Keratinocyte (primary cell): ENCODE measurements at regions not wholly inside any gene's neighbourhood (a gene's known extent, or its start where the extent isn't known, plus 50 kb on each side); places are given as distances from the start of the nearest gene placed in this dataset.

Experiments used
- DNase-seq: peaks from one replicate; pipeline ENCODE4 v3.0.0-alpha.2; 2011; ENCODE audit warnings: low read depth, missing footprints, low spot score
- FAIRE-seq: peaks from 2 replicates; lab custom pipeline; 2011; peaks lifted over from hg19 to GRCh38; lab: Jason Lieb, UNC
- H2AFZ ChIP-seq: 2 replicates; pipeline ENCODE4 v1.6.0; 2012; ENCODE audit warnings: low read length, control low read depth, inconsistent platforms; ENCODE audit not compliant: control insufficient read depth
- H3K27ac ChIP-seq: 2 replicates; pipeline ENCODE4 v1.5.1; 2011; ENCODE audit warnings: low read length; ENCODE audit not compliant: control insufficient read depth, insufficient read depth
- H3K27me3 ChIP-seq: 3 replicates; pipeline ENCODE4 v1.6.0; 2011; ENCODE audit warnings: low read length; ENCODE audit not compliant: control insufficient read depth, insufficient read depth; ENCODE audit errors: extremely low read depth
- H3K36me3 ChIP-seq, 2 experiments: 2 replicates in 1 of 2; 3 replicates in 1 of 2; pipeline ENCODE4 v1.5.1; 2011; ENCODE audit warnings: low read length in 2 of 2, mild to moderate bottlenecking in 1 of 2; ENCODE audit not compliant: control insufficient read depth in 2 of 2, insufficient read depth in 2 of 2; ENCODE audit errors: extremely low read depth in 1 of 2
- H3K4me1 ChIP-seq: 3 replicates; pipeline ENCODE4 v1.5.1; 2011; ENCODE audit warnings: low read length; ENCODE audit not compliant: control insufficient read depth, insufficient read depth; ENCODE audit errors: extremely low read depth
- H3K4me2 ChIP-seq: 3 replicates; pipeline ENCODE4 v1.6.0; 2011; ENCODE audit warnings: low read depth, low read length; ENCODE audit not compliant: control insufficient read depth, insufficient read depth; ENCODE audit errors: extremely low read depth
- H3K4me3 ChIP-seq, 3 experiments: fragments of 200-600 bp in 1 of 3; sonication (generic) in 1 of 3; 2 replicates in 2 of 3; 3 replicates in 1 of 3; pipeline ENCODE4 v1.5.1; 2011 to 2016; ENCODE audit warnings: low read length in 3 of 3, mild to moderate bottlenecking in 3 of 3, control low read depth in 2 of 3, inconsistent platforms in 1 of 3, low read depth in 1 of 3, mixed read lengths in 1 of 3, mixed run types in 1 of 3, moderate library complexity in 1 of 3; ENCODE audit not compliant: control insufficient read depth in 2 of 3, insufficient read depth in 2 of 3; ENCODE audit errors: extremely low read depth in 1 of 3
- H3K79me2 ChIP-seq: 2 replicates; pipeline ENCODE4 v1.6.0; 2012; ENCODE audit warnings: low read length; ENCODE audit not compliant: control insufficient read depth, insufficient read depth
- H3K9ac ChIP-seq: 3 replicates; pipeline ENCODE4 v1.6.0; 2011; ENCODE audit warnings: low read length; ENCODE audit not compliant: control insufficient read depth, insufficient read depth; ENCODE audit errors: extremely low read depth
- H3K9me1 ChIP-seq: 3 replicates; pipeline ENCODE4 v1.6.0; 2011; ENCODE audit warnings: low read length; ENCODE audit not compliant: control insufficient read depth, insufficient read depth; ENCODE audit errors: extremely low read depth
- H3K9me3 ChIP-seq: 2 replicates; pipeline ENCODE4 v1.5.1; 2012; ENCODE audit warnings: low read depth, low read length; ENCODE audit not compliant: control insufficient read depth
- H4K20me1 ChIP-seq: 3 replicates; pipeline ENCODE4 v1.6.0; 2011; ENCODE audit warnings: low read length; ENCODE audit not compliant: control insufficient read depth, insufficient read depth; ENCODE audit errors: extremely low read depth
- CTCF ChIP-seq, 3 experiments: IDR thresholded peaks in 1 of 3; conservative IDR thresholded peaks in 1 of 3; optimal IDR thresholded peaks in 1 of 3; 2 replicates in 2 of 3; 3 replicates in 1 of 3; pipeline versions ENCODE3 to v1.5.1; 2011; ENCODE audit warnings: low read length in 3 of 3, mild to moderate bottlenecking in 3 of 3, moderate library complexity in 2 of 3, control low read depth in 1 of 3, inconsistent platforms in 1 of 3; ENCODE audit not compliant: insufficient read depth in 2 of 3; ENCODE audit errors: extremely low read depth in 1 of 3
- EZH2 ChIP-seq: IDR thresholded peaks from one replicate; pipeline ENCODE4 v1.6.1; 2012; ENCODE audit warnings: inconsistent platforms, mild to moderate bottlenecking, low read length, moderate library complexity
- dilution Hi-C: fragments of 300-500 bp; cut with MboI; formaldehyde crosslinking; loops from one replicate; pipeline ENCODE4 v1.7.0; 2020; ENCODE audit warnings: low sequenced_read_pairs; ENCODE audit not compliant: extremely low pct_ligation_motif_present

GRCh38 chr11:120028897-120029258 lies 109.0 kb downstream of the TRIM29 start:
- H3K4me3 ChIP-seq = no peak overlapping the region
- no peaks in the 10 kb centered on the region for H3K36me3 ChIP-seq
- no peaks in the 10 kb centered on the region for H3K9me3 ChIP-seq
- H2AFZ ChIP-seq = no peak overlapping the region
- H3K27ac ChIP-seq = no peak overlapping the region
- H3K27me3 ChIP-seq = peaks cover 18% of the 10 kb centered on the region
- peaks cover 3% of the 10 kb centered on the region for H3K4me1 ChIP-seq
- DNase-seq (no peak), FAIRE-seq (no peak)
- H4K20me1 ChIP-seq = no peaks in the 10 kb centered on the region
- H3K9ac ChIP-seq = no peak overlapping the region
- no peaks in the 10 kb centered on the region for H3K79me2 ChIP-seq
- dilution Hi-C loops = no loop called here
- TF ChIP-seq EZH2 (no peak), CTCF (optimal IDR thresholded peaks at IDR 0.05 in 1 of 3, IDR thresholded peaks at IDR 0.05 in 1 of 3, conservative IDR thresholded peaks at IDR 0.05 in 1 of 3; ENCODE audit: extremely low read depth in 1 of 3, insufficient read depth in 2 of 3, low read length in 3 of 3) (no peak)
- no peaks in the 10 kb centered on the region for H3K9me1 ChIP-seq
- H3K4me2 ChIP-seq = no peak overlapping the region

GRCh38 chr11:120028181-120028896 lies 109.6 kb downstream of the TRIM29 start:
- no peak overlapping the region for H3K9ac ChIP-seq
- FAIRE-seq (no peak), DNase-seq (no peak)
- H2AFZ ChIP-seq = no peak overlapping the region
- H3K9me1 ChIP-seq = no peaks in the 10 kb centered on the region
- H3K4me2 ChIP-seq = no peak overlapping the region
- no peaks in the 10 kb centered on the region for H4K20me1 ChIP-seq
- no peak for TF ChIP-seq EZH2
- no peak for TF ChIP-seq CTCF (optimal IDR thresholded peaks at IDR 0.05 in 1 of 3, IDR thresholded peaks at IDR 0.05 in 1 of 3, conservative IDR thresholded peaks at IDR 0.05 in 1 of 3; ENCODE audit: extremely low read depth in 1 of 3, insufficient read depth in 2 of 3, low read length in 3 of 3)
- dilution Hi-C loops = no loop called here
- H3K36me3 ChIP-seq = no peaks in the 10 kb centered on the region
- H3K4me3 ChIP-seq = no peak overlapping the region
- no peaks in the 10 kb centered on the region for H3K79me2 ChIP-seq
- H3K9me3 ChIP-seq = no peaks in the 10 kb centered on the region
- H3K27ac ChIP-seq = no peak overlapping the region
- H3K4me1 ChIP-seq = peaks cover 3% of the 10 kb centered on the region
- peaks cover 18% of the 10 kb centered on the region for H3K27me3 ChIP-seq
